ENCODE measurements at regions not wholly inside any gene's neighbourhood (a gene's known extent, or its start where the extent isn't known, plus 50 kb on each side); places are given as distances from the start of the nearest gene placed in this dataset.

DNA sequence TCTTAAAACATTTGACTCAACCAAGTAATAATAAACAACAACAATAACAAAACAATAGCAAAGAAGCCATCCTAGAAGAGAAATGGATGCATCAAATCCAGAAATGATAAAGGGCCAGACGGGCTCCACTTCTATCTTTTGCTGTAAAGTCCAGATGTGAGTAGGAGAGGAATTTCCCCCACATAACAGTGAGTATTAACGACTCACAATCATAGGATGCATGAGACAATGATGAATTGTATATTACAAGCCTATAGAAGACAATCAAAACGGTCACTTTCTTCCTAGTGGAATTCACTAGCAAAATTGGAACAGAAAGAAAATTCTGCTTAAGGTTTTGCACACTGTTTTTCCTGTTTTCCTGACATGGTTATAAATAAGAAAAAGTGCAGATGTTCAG lies 97.0 kb upstream of the PREP start:
- H3K36me3 ChIP-seq (ENCODE audit: control insufficient read depth in 4 of 4, insufficient read depth in 3 of 4, low read depth in 1 of 4, low read length in 3 of 4) = no peaks in the 10 kb centered on the region
- H3K9me3 ChIP-seq (ENCODE audit: control insufficient read depth in 4 of 4, low read length in 3 of 4) = no peaks in the 10 kb centered on the region
- TF ChIP-seq RXRA (IDR thresholded peaks at IDR 0.05) (no peak), EGR1 (IDR thresholded peaks at IDR 0.05; ENCODE audit: low read depth in 2 of 2) (no peak), SP1 (IDR thresholded peaks at IDR 0.05) (no peak), ATF3 (IDR thresholded peaks at IDR 0.05) (no peak), HNF4A (conservative IDR thresholded peaks at IDR 0.05) (no peak)
- no peaks in the 10 kb centered on the region for H3K4me1 ChIP-seq (ENCODE audit: control insufficient read depth in 4 of 4, insufficient read depth in 4 of 4, low read length in 3 of 4)
- no peak overlapping the region for H3K9ac ChIP-seq (ENCODE audit: low read depth in 1 of 2, low read length in 2 of 2)
- H3K4me3 ChIP-seq (ENCODE audit: low read depth in 1 of 3, low read length in 3 of 3) = no peak overlapping the region
- no peaks in the 10 kb centered on the region for H3K27me3 ChIP-seq (ENCODE audit: control insufficient read depth in 4 of 4, insufficient read depth in 4 of 4, low read length in 3 of 4)
- DNase-seq (ENCODE audit: low spot score) = no peak
- 56% methylated on average over 3 of the region's 3 CpGs for WGBS
- H3K27ac ChIP-seq (ENCODE audit: low read depth in 1 of 2, low read length in 2 of 2) = no peak overlapping the region

GRCh38 chr6:105499136-105499870 lies 96.4 kb upstream of the PREP start:
- Histone ChIP-seq H3K9me3 (ENCODE audit: control insufficient read depth in 4 of 4, low read length in 3 of 4) (no peaks in the 10 kb centered on the region), H3K9ac (ENCODE audit: low read depth in 1 of 2, low read length in 2 of 2) (no peak overlapping the region), H3K4me3 (ENCODE audit: low read depth in 1 of 3, low read length in 3 of 3) (no peak overlapping the region), H3K36me3 (ENCODE audit: control insufficient read depth in 4 of 4, insufficient read depth in 3 of 4, low read depth in 1 of 4, low read length in 3 of 4) (no peaks in the 10 kb centered on the region), H3K27ac (ENCODE audit: low read depth in 1 of 2, low read length in 2 of 2) (no peak overlapping the region), H3K27me3 (ENCODE audit: control insufficient read depth in 4 of 4, insufficient read depth in 4 of 4, low read length in 3 of 4) (no peaks in the 10 kb centered on the region), H3K4me1 (ENCODE audit: control insufficient read depth in 4 of 4, insufficient read depth in 4 of 4, low read length in 3 of 4) (no peaks in the 10 kb centered on the region)
- 86% methylated on average over 2 of the region's 2 CpGs for WGBS
- no peak for DNase-seq (ENCODE audit: low spot score)
- no peak for TF ChIP-seq JUND (IDR thresholded peaks at IDR 0.05)

GRCh38 chr6:105497549-105497948 lies 94.7 kb upstream of the PREP start:
- no peak overlapping the region for H3K9ac ChIP-seq (ENCODE audit: low read depth in 1 of 2, low read length in 2 of 2)
- H3K4me1 ChIP-seq (ENCODE audit: control insufficient read depth in 4 of 4, insufficient read depth in 4 of 4, low read length in 3 of 4) = no peaks in the 10 kb centered on the region
- H3K4me3 ChIP-seq (ENCODE audit: low read depth in 1 of 3, low read length in 3 of 3) = no peak overlapping the region
- H3K36me3 ChIP-seq (ENCODE audit: control insufficient read depth in 4 of 4, insufficient read depth in 3 of 4, low read depth in 1 of 4, low read length in 3 of 4) = no peaks in the 10 kb centered on the region
- DNase-seq (ENCODE audit: low spot score) = no peak
- WGBS = 84% methylated on average over 2 of the region's 2 CpGs
- no peaks in the 10 kb centered on the region for H3K9me3 ChIP-seq (ENCODE audit: control insufficient read depth in 4 of 4, low read length in 3 of 4)
- no peak overlapping the region for H3K27ac ChIP-seq (ENCODE audit: low read depth in 1 of 2, low read length in 2 of 2)
- H3K27me3 ChIP-seq (ENCODE audit: control insufficient read depth in 4 of 4, insufficient read depth in 4 of 4, low read length in 3 of 4) = no peaks in the 10 kb centered on the region
- TF ChIP-seq TAF1 (conservative IDR thresholded peaks at IDR 0.05) (no peak), MAX (IDR thresholded peaks at IDR 0.05) (no peak)

DNA sequence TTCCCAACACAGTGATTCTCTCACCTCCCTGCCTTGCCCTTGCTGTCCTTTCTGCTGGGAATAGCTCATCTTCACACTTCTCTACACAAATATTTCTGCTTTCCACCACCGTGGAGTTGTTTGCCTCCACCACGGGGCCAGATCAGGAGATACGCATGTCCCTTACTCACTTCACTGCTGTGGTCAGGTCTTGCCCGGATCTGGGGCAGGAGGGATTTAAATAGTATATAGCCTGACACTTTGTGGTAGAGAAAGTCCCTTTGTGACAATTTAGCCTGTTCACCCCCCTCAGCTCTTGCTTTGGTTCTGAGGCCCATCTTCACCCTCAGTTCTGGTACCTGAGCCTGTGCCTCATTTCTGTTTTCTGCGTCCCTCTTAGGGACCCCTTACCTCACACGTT lies 92.6 kb upstream of the PREP start:
- no peaks in the 10 kb centered on the region for H3K27me3 ChIP-seq (ENCODE audit: control insufficient read depth in 4 of 4, insufficient read depth in 4 of 4, low read length in 3 of 4)
- H3K9me3 ChIP-seq (ENCODE audit: control insufficient read depth in 4 of 4, low read length in 3 of 4) = no peaks in the 10 kb centered on the region
- no peak overlapping the region for H3K9ac ChIP-seq (ENCODE audit: low read depth in 1 of 2, low read length in 2 of 2)
- DNase-seq (ENCODE audit: low spot score) = no peak
- H3K36me3 ChIP-seq (ENCODE audit: control insufficient read depth in 4 of 4, insufficient read depth in 3 of 4, low read depth in 1 of 4, low read length in 3 of 4) = no peaks in the 10 kb centered on the region
- H3K27ac ChIP-seq (ENCODE audit: low read depth in 1 of 2, low read length in 2 of 2) = no peak overlapping the region
- 71% methylated on average over 6 of the region's 6 CpGs for WGBS
- no peaks in the 10 kb centered on the region for H3K4me1 ChIP-seq (ENCODE audit: control insufficient read depth in 4 of 4, insufficient read depth in 4 of 4, low read length in 3 of 4)
- no peak overlapping the region for H3K4me3 ChIP-seq (ENCODE audit: low read depth in 1 of 3, low read length in 3 of 3)
- no peak for TF ChIP-seq TAF1 (conservative IDR thresholded peaks at IDR 0.05)
- no peak for TF ChIP-seq NR2F2 (IDR thresholded peaks at IDR 0.05)
- no peak for TF ChIP-seq JUND (IDR thresholded peaks at IDR 0.05)
- no peak for TF ChIP-seq REST (IDR thresholded peaks at IDR 0.05)
- no peak for TF ChIP-seq SP1 (IDR thresholded peaks at IDR 0.05)
- TF ChIP-seq RAD21 (IDR thresholded peaks at IDR 0.05) = no peak
- no peak for TF ChIP-seq YY1 (IDR thresholded peaks at IDR 0.05)
- no peak for TF ChIP-seq GABPA (IDR thresholded peaks at IDR 0.05 in 1 of 2, conservative IDR thresholded peaks at IDR 0.05 in 1 of 2)
- TF ChIP-seq CTCF (IDR thresholded peaks at IDR 0.05; ENCODE audit: low read depth, low read length, missing input control) = no peak
- no peak for TF ChIP-seq FOXA1 (IDR thresholded peaks at IDR 0.05)
- TF ChIP-seq, protein P1, sequence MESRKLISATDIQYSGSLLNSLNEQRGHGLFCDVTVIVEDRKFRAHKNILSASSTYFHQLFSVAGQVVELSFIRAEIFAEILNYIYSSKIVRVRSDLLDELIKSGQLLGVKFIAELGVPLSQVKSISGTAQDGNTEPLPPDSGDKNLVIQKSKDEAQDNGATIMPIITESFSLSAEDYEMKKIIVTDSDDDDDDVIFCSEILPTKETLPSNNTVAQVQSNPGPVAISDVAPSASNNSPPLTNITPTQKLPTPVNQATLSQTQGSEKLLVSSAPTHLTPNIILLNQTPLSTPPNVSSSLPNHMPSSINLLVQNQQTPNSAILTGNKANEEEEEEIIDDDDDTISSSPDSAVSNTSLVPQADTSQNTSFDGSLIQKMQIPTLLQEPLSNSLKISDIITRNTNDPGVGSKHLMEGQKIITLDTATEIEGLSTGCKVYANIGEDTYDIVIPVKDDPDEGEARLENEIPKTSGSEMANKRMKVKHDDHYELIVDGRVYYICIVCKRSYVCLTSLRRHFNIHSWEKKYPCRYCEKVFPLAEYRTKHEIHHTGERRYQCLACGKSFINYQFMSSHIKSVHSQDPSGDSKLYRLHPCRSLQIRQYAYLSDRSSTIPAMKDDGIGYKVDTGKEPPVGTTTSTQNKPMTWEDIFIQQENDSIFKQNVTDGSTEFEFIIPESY (IDR thresholded peaks at IDR 0.05) = no peak
- TF ChIP-seq FOXA2 (IDR thresholded peaks at IDR 0.05) = no peak
